ENCODE measurements at regions not wholly inside any gene's neighbourhood (a gene's known extent, or its start where the extent isn't known, plus 50 kb on each side); places are given as distances from the start of the nearest gene placed in this dataset.

GRCh38 chr2:238968616-238969384 is 120.9 kb downstream of the TWIST2 start:
- Histone ChIP-seq H3K4ac (ENCODE audit: low read depth, low read length) (no peak overlapping the region), H3K9me1 (ENCODE audit: insufficient read depth, low read length) (no peaks in the 10 kb centered on the region), H2AFZ (replicated peaks; ENCODE audit: low read length, poor library complexity) (no peak overlapping the region), H4K91ac (ENCODE audit: insufficient read depth, low read depth, low read length) (no peak overlapping the region), H3K36me3 (ENCODE audit: control insufficient read depth, insufficient read depth, low read length) (no peaks in the 10 kb centered on the region), H3K27me3 (ENCODE audit: control insufficient read depth, insufficient read depth, low read length) (no peaks in the 10 kb centered on the region; the same call in 1 of the 2 replicates), H2BK120ac (ENCODE audit: low read depth, low read length) (no peak overlapping the region), H3K14ac (replicated peaks; ENCODE audit: low read depth, low read length) (no peak overlapping the region), H3K23ac (ENCODE audit: low read depth, low read length) (no peak overlapping the region), H2BK20ac (ENCODE audit: low read depth, low read length) (no peak overlapping the region), H3K79me1 (ENCODE audit: low read depth in 1 of 2, low read length in 2 of 2) (no peaks in the 10 kb centered on the region), H2BK5ac (ENCODE audit: low read depth, low read length, poor library complexity, severe bottlenecking) (no peak overlapping the region), H4K5ac (ENCODE audit: low read depth, low read length) (no peak overlapping the region), H2AK9ac (replicated peaks; ENCODE audit: low read depth, low read length, poor library complexity) (no peak overlapping the region), H3K4me1 (ENCODE audit: control insufficient read depth, insufficient read depth, low read length) (peaks cover 4% of the 10 kb centered on the region; the same call in 1 of the 2 replicates), H3K27ac (ENCODE audit: insufficient read depth, low read length) (no peak overlapping the region), H3K4me2 (ENCODE audit: low read depth, low read length) (no peak overlapping the region), H3K18ac (ENCODE audit: low read depth, low read length) (no peak overlapping the region), H4K20me1 (ENCODE audit: insufficient read depth, low read length) (no peaks in the 10 kb centered on the region), H3K9me3 (ENCODE audit: control insufficient read depth, insufficient read depth, low read length) (no peaks in the 10 kb centered on the region), H2BK15ac (ENCODE audit: low read depth, low read length) (no peak overlapping the region), H3K4me3 (ENCODE audit: insufficient read depth, low read depth, low read length) (no peak overlapping the region), H2AK5ac (ENCODE audit: low read depth, low read length) (no peak overlapping the region), H3K56ac (ENCODE audit: extremely low read depth, insufficient read depth, low read length) (no peak overlapping the region), H3K9ac (ENCODE audit: low read depth, low read length) (no peak overlapping the region), H4K8ac (ENCODE audit: low read depth in 2 of 2, low read length in 2 of 2) (no peak overlapping the region)
- no peak for DNase-seq
- POLR2A ChIA-PET (ENCODE audit: unreplicated experiment) = no interaction called here
- in situ Hi-C loops (cut with MboI; ENCODE audit: low sequenced_read_pairs) = loop anchor here (25.0 kb wide), 1 partner anchor 606 kb away; no protein-coding TSS in a partner anchor
- intact Hi-C loops (cut with micrococcal nuclease) = no loop called here
- dilution Hi-C loops (cut with HindIII; ENCODE audit: low sequenced_read_pairs, unreplicated experiment) = no loop called here
- no peak for ATAC-seq (ENCODE audit: low read depth)
- 35% methylated on average over 2 of the region's 18 CpGs; no CpG with 5 or more reads in 1 of the 2 experiments for WGBS, 2 experiments (ENCODE audit: extremely low coverage in 2 of 2, insufficient read length in 1 of 2)
- TF ChIP-seq RCOR1 (IDR thresholded peaks at IDR 0.05; ENCODE audit: insufficient replicate concordance, low read length) = no peak
- TF ChIP-seq USF2 (IDR thresholded peaks at IDR 0.05; ENCODE audit: low read depth, low read length) = no peak
- TF ChIP-seq SMC3 (IDR thresholded peaks at IDR 0.05; ENCODE audit: low read depth, low read length) = no peak
- no peak for TF ChIP-seq MXI1 (IDR thresholded peaks at IDR 0.05; ENCODE audit: borderline replicate concordance, low read depth, low read length)
- TF ChIP-seq MAFK (IDR thresholded peaks at IDR 0.05; ENCODE audit: low read depth, low read length) = no peak
- TF ChIP-seq NFE2L2 (IDR thresholded peaks at IDR 0.05; ENCODE audit: low read depth, low read length) = no peak
- no peak for TF ChIP-seq POLR2A (IDR thresholded peaks at IDR 0.05; ENCODE audit: low read depth, low read length)
- TF ChIP-seq MAZ (IDR thresholded peaks at IDR 0.05; ENCODE audit: borderline replicate concordance, low read depth, low read length) = no peak
- TF ChIP-seq CHD1 (IDR thresholded peaks at IDR 0.05; ENCODE audit: low read depth, low read length) = no peak
- no peak for TF ChIP-seq RFX5 (IDR thresholded peaks at IDR 0.05; ENCODE audit: low read depth, low read length)
- TF ChIP-seq FOS (IDR thresholded peaks at IDR 0.05; ENCODE audit: low read depth, low read length) = no peak
- TF ChIP-seq CEBPB (IDR thresholded peaks at IDR 0.05; ENCODE audit: low read depth, low read length) = no peak
- TF ChIP-seq RAD21 (IDR thresholded peaks at IDR 0.05; ENCODE audit: low read length) = no peak
- no peak for TF ChIP-seq CTCF (conservative IDR thresholded peaks at IDR 0.05; ENCODE audit: low read depth, low read length)
- no peak for TF ChIP-seq ELK1 (IDR thresholded peaks at IDR 0.05; ENCODE audit: borderline replicate concordance, low read depth, low read length)
- TF ChIP-seq BHLHE40 (IDR thresholded peaks at IDR 0.05; ENCODE audit: low read depth, low read length) = no peak
- no TSS peak for BruUV-seq (replicated peaks)
- CTCF ChIA-PET = no interaction called here
